Mammary epithelial cell (primary cell): ENCODE measurements at regions not wholly inside any gene's neighbourhood (a gene's known extent, or its start where the extent isn't known, plus 50 kb on each side); places are given as distances from the start of the nearest gene placed in this dataset.

ENCODE experiments used
- EZH2 ChIP-seq: IDR thresholded peaks from 2 replicates; pipeline ENCODE4 v1.6.1; 2012; ENCODE audit warnings: low read length, inconsistent platforms, borderline replicate concordance
- TF ChIP-seq, protein P1 (sequence below), 2 donors: IDR thresholded peaks in 1 of 2; conservative IDR thresholded peaks in 1 of 2; 2 replicates each; pipeline ENCODE4 v1.5.1; 2011 to 2012; ENCODE audit warnings: inconsistent platforms in 2 of 2, low read length in 2 of 2, mild to moderate bottlenecking in 2 of 2, control low read depth in 1 of 2, low read depth in 1 of 2; ENCODE audit not compliant: insufficient read depth in 1 of 2; ENCODE audit errors: extremely low read depth in 1 of 2

DNA sequence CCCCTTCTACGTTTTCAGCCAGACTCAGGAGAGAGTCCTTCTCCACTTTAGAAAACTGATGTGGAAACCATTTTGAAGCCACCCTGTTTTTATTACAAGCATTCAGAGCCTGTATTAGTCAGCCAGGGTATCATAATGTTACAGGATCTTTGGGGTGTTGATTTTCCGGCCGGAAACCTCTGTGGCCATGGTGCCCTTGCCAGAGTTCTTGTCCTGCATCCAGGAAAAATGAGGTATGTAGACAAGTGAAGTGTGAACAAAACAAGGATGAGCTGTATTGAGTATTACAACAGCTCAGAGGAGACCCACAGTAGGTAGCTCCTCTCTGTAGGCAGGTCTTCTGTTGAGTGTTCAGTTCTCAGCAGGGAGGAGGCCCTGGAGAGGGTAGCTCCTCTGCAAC is 241.0 kb upstream of the COPS8 start:
- TF ChIP-seq, protein P1, sequence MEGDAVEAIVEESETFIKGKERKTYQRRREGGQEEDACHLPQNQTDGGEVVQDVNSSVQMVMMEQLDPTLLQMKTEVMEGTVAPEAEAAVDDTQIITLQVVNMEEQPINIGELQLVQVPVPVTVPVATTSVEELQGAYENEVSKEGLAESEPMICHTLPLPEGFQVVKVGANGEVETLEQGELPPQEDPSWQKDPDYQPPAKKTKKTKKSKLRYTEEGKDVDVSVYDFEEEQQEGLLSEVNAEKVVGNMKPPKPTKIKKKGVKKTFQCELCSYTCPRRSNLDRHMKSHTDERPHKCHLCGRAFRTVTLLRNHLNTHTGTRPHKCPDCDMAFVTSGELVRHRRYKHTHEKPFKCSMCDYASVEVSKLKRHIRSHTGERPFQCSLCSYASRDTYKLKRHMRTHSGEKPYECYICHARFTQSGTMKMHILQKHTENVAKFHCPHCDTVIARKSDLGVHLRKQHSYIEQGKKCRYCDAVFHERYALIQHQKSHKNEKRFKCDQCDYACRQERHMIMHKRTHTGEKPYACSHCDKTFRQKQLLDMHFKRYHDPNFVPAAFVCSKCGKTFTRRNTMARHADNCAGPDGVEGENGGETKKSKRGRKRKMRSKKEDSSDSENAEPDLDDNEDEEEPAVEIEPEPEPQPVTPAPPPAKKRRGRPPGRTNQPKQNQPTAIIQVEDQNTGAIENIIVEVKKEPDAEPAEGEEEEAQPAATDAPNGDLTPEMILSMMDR (conservative IDR thresholded peaks at IDR 0.05 in 1 of 2, IDR thresholded peaks at IDR 0.05 in 1 of 2; ENCODE audit: extremely low read depth in 1 of 2, insufficient read depth in 1 of 2, low read depth in 1 of 2, low read length in 2 of 2) = no peak
- no peak for TF ChIP-seq EZH2
